Heart left ventricle (tissue), 16 donors: ENCODE measurements at regions not wholly inside any gene's neighbourhood (a gene's known extent, or its start where the extent isn't known, plus 50 kb on each side); places are given as distances from the start of the nearest gene placed in this dataset.

Experiments used
- ATAC-seq, 4 donors: fragments of 200-7000 bp; cut with Tn5 transposase; one replicate each; pipeline ENCODE4 v1.9.1; 2020 to 2022; ENCODE audit warnings: moderate library complexity in 4 of 4, mild to moderate bottlenecking in 3 of 4, moderate number of reproducible peaks in 1 of 4
- DNase-seq, 5 donors: peaks; one replicate each; pipeline ENCODE4 v3.0.0-alpha.2; 2020
- H3K27ac ChIP-seq, 12 donors: fragments of 200-600 bp; sonication (generic) in 4 of 12; one replicate each; pipeline versions ENCODE4 v1.5.0 to v1.8.0; 2016 to 2022; ENCODE audit warnings: mild to moderate bottlenecking in 2 of 12
- H3K27me3 ChIP-seq, 9 donors: fragments of 200-600 bp; sonication (generic) in 2 of 9; one replicate each; pipeline versions ENCODE4 v1.5.1 to v1.8.0; 2016 to 2022; ENCODE audit warnings: mild to moderate bottlenecking in 3 of 9
- H3K36me3 ChIP-seq, 9 donors: fragments of 200-600 bp; sonication (generic) in 2 of 9; one replicate each; pipeline versions ENCODE4 v1.5.0 to v1.8.0; 2018 to 2022; ENCODE audit warnings: mild to moderate bottlenecking in 2 of 9
- H3K4me1 ChIP-seq, 12 donors: fragments of 200-600 bp; sonication (generic) in 4 of 12; one replicate each; pipeline versions ENCODE4 v1.5.0 to v1.8.0; 2016 to 2022; ENCODE audit warnings: mild to moderate bottlenecking in 3 of 12
- H3K4me3 ChIP-seq, 12 donors: fragments of 200-600 bp; sonication (generic) in 4 of 12; one replicate each; pipeline versions ENCODE4 v1.5.0 to v1.8.0; 2017 to 2022; ENCODE audit warnings: mild to moderate bottlenecking in 9 of 12, moderate library complexity in 4 of 12
- H3K9me3 ChIP-seq, 12 donors: fragments of 200-600 bp; sonication (generic) in 4 of 12; one replicate each; pipeline versions ENCODE4 v1.5.0 to v1.8.0; 2016 to 2022; ENCODE audit warnings: mild to moderate bottlenecking in 1 of 12
- POLR2A ChIP-seq, 2 donors: fragments of 450-650 bp; IDR thresholded peaks; one replicate each; pipeline ENCODE4 v1.6.1; 2017; ENCODE audit warnings: antibody characterized with exemption in 2 of 2, mild to moderate bottlenecking in 2 of 2, moderate library complexity in 2 of 2
- WGBS, 4 donors: extraction: QIAGEN DNeasy Blood & Tissue Kit in 2 of 4; methylation state at CpG; one replicate each; pipeline versions ENCODE4 v1.1.5 to v1.1.7; 2013 to 2018; 5-methylcytosine and 5-hydroxymethylcytosine counted together
- intact Hi-C, 10 donors: fragments of 100-400 bp; cut with DNase I; formaldehyde crosslinking; loops; one replicate each; pipeline versions ENCODE4 v1.11.1 to v1.14.2; 2022
- TF ChIP-seq, protein P1 (sequence below), 12 donors: fragments of 200-600 bp; sonication (generic) in 4 of 12; IDR thresholded peaks; one replicate each; pipeline versions ENCODE4 v1.5.0 to v1.8.0; 2018 to 2022; ENCODE audit warnings: antibody characterized with exemption in 12 of 12, mild to moderate bottlenecking in 5 of 12
- donor health status: ischemic (EF 13 %, LVEDD 7.1; RV severe dilation, severe dysfunction).
- donor health status: healthy with polysubstance abuse.
- donor health status: DM: no; HTN: yes; CAD: no.
- donor health status: DM: no; HTN: no; CAD: no.
- donor health status: ischemic (EF 25% LVEDD 6.9; RV normal size, moderate dysfunction).
- donor health status: ischemic (EF 25% LVEDD 5.7; RV mildly dilated, moderate dysfunction).
- donor health status: healthy.
- donor health status: DM: yes; HTN: yes; CAD: no.
- donor health status: ischemic (EF 35%, LVEDD 5.7; RV mildly dilated, moderate dysfunction).
- donor health status: nonischemic (EF 11% LVEDD 7.7; RV severe dilation, severe dysfunction).
- donor health status: DM: yes; HTN: yes; CAD: no.
- donor health status: PGD.
- donor health status: ischemic (EF 29% LVEDD 5.4; RV normal size, mild dysfunction).
- donor health status: nonischemic (EF 23%, LVEDD 6.1; RV moderate dilation, normal function).

GRCh38 chr2:57959390-57959789 lies 87.2 kb upstream of the VRK2 start:
- Histone ChIP-seq H3K27me3 (no peaks in the 10 kb centered on the region), H3K4me1 (no peaks in the 10 kb centered on the region), H3K9me3 (no peaks in the 10 kb centered on the region), H3K4me3 (no peak overlapping the region), H3K27ac (no peak overlapping the region), H3K36me3 (no peaks in the 10 kb centered on the region)
- TF ChIP-seq POLR2A (IDR thresholded peaks at IDR 0.05), result no peak
- TF ChIP-seq, protein P1, sequence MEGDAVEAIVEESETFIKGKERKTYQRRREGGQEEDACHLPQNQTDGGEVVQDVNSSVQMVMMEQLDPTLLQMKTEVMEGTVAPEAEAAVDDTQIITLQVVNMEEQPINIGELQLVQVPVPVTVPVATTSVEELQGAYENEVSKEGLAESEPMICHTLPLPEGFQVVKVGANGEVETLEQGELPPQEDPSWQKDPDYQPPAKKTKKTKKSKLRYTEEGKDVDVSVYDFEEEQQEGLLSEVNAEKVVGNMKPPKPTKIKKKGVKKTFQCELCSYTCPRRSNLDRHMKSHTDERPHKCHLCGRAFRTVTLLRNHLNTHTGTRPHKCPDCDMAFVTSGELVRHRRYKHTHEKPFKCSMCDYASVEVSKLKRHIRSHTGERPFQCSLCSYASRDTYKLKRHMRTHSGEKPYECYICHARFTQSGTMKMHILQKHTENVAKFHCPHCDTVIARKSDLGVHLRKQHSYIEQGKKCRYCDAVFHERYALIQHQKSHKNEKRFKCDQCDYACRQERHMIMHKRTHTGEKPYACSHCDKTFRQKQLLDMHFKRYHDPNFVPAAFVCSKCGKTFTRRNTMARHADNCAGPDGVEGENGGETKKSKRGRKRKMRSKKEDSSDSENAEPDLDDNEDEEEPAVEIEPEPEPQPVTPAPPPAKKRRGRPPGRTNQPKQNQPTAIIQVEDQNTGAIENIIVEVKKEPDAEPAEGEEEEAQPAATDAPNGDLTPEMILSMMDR (IDR thresholded peaks at IDR 0.05), result no peak
- 74 to 81% (median 75%) methylated on average over 7 of the region's 7 CpGs for WGBS, 4 donors
- ATAC-seq (no peak), DNase-seq (no peak)
- intact Hi-C loops, result no loop called here

GRCh38 chr2:57962861-57963260 lies 83.7 kb upstream of the VRK2 start:
- Histone ChIP-seq H3K9me3 (no peaks in the 10 kb centered on the region), H3K27ac (no peak overlapping the region), H3K4me3 (no peak overlapping the region), H3K36me3 (no peaks in the 10 kb centered on the region), H3K27me3 (no peaks in the 10 kb centered on the region), H3K4me1 (no peaks in the 10 kb centered on the region)
- no peak for DNase-seq
- TF ChIP-seq, protein P1 (IDR thresholded peaks at IDR 0.05), result no peak
- no peak for TF ChIP-seq POLR2A (IDR thresholded peaks at IDR 0.05)
- no peak for ATAC-seq
- intact Hi-C loops, result no loop called here
- 75 to 85% (median 81%) methylated on average over 3 of the region's 3 CpGs for WGBS, 4 donors

DNA sequence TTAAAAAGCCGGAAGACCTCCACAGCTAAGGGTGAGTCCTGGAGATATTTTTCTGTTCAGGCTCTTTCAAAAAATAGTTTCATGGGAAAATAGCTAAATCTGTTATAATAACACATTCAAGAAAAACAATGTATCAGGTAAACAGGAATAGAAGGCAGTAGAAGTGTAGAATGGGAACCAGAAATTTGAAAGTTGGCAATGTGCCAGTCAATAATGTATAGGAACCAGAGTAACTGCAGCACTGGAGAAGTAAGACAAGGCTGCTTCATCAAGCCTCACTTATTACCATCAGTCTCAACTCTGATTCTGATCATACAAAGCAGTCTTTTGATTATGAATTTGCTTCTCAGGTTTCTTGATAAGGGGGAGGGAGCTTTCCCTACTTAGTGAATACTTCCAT lies 81.4 kb upstream of the VRK2 start:
- 94 to 100% (median 97%) methylated on average over 1 of the region's 1 CpG for WGBS, 4 donors

GRCh38 chr2:57965961-57966360 lies 80.6 kb upstream of the VRK2 start:
- intact Hi-C loops, result no loop called here
- no peak overlapping the region for H3K27ac ChIP-seq
- H3K9me3 ChIP-seq, result no peaks in the 10 kb centered on the region
- H3K4me1 ChIP-seq, result no peaks in the 10 kb centered on the region
- WGBS, 4 donors, result 97 to 100% (median 99%) methylated on average over 1 of the region's 1 CpG
- DNase-seq, result no peak
- no peak for ATAC-seq
- H3K36me3 ChIP-seq, result no peaks in the 10 kb centered on the region
- no peak for TF ChIP-seq POLR2A (IDR thresholded peaks at IDR 0.05)
- TF ChIP-seq, protein P1 (IDR thresholded peaks at IDR 0.05), result no peak
- no peaks in the 10 kb centered on the region for H3K27me3 ChIP-seq
- no peak overlapping the region for H3K4me3 ChIP-seq

More for the DNA sequence above, 81.4 kb upstream of the VRK2 start:
- H3K36me3 ChIP-seq, result no peaks in the 10 kb centered on the region
- intact Hi-C loops, result no loop called here
- no peaks in the 10 kb centered on the region for H3K27me3 ChIP-seq
- no peaks in the 10 kb centered on the region for H3K4me1 ChIP-seq
- no peak overlapping the region for H3K4me3 ChIP-seq
- DNase-seq (no peak), ATAC-seq (no peak)
- no peaks in the 10 kb centered on the region for H3K9me3 ChIP-seq
- TF ChIP-seq, protein P1 (IDR thresholded peaks at IDR 0.05), result no peak
- TF ChIP-seq POLR2A (IDR thresholded peaks at IDR 0.05), result no peak
- no peak overlapping the region for H3K27ac ChIP-seq
